AG10803 (cell line): ENCODE measurements at regions not wholly inside any gene's neighbourhood (a gene's known extent, or its start where the extent isn't known, plus 50 kb on each side); places are given as distances from the start of the nearest gene placed in this dataset.
"Not testable (repeated sequence)": the region's sequence is repeated elsewhere in the genome, so short reads cannot be mapped to it uniquely, and the experiment has no call there.

Experiments used
- DNase-seq: peaks from one replicate; pipeline ENCODE4 v3.0.0; 2010; ENCODE audit warnings: low read depth
- H3K4me3 ChIP-seq: 2 replicates; pipeline ENCODE4 v1.5.1; 2011; ENCODE audit warnings: mild to moderate bottlenecking, low read length, control low read depth
- TF ChIP-seq, protein P1 (sequence below): conservative IDR thresholded peaks from 2 replicates; pipeline ENCODE4 v1.5.1; 2011; ENCODE audit warnings: mild to moderate bottlenecking, low read length, control low read depth, inconsistent platforms

DNA sequence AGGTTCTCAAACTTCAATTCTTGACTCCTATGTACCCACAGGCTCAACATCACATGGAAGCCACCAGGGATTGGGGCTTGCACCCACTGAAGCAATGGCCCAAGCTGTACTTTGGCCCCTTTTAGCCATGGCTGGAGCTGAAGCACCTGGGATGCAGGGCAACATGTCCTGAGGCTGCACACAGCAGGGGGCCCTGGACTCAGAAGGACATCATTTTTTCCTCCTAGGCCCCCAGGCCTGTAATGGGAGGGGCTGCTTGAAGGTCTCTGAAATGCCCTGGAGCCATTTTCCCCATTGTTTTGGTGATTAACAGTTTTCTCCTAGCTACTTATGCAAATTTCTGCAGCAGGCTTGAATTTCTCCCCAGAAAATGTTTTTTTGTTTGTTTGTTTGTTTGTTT, 465.1 kb upstream of the PCDH10 start:
- no peak for DNase-seq
- TF ChIP-seq, protein P1, sequence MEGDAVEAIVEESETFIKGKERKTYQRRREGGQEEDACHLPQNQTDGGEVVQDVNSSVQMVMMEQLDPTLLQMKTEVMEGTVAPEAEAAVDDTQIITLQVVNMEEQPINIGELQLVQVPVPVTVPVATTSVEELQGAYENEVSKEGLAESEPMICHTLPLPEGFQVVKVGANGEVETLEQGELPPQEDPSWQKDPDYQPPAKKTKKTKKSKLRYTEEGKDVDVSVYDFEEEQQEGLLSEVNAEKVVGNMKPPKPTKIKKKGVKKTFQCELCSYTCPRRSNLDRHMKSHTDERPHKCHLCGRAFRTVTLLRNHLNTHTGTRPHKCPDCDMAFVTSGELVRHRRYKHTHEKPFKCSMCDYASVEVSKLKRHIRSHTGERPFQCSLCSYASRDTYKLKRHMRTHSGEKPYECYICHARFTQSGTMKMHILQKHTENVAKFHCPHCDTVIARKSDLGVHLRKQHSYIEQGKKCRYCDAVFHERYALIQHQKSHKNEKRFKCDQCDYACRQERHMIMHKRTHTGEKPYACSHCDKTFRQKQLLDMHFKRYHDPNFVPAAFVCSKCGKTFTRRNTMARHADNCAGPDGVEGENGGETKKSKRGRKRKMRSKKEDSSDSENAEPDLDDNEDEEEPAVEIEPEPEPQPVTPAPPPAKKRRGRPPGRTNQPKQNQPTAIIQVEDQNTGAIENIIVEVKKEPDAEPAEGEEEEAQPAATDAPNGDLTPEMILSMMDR = no peak
- no peak overlapping the region for H3K4me3 ChIP-seq

DNA sequence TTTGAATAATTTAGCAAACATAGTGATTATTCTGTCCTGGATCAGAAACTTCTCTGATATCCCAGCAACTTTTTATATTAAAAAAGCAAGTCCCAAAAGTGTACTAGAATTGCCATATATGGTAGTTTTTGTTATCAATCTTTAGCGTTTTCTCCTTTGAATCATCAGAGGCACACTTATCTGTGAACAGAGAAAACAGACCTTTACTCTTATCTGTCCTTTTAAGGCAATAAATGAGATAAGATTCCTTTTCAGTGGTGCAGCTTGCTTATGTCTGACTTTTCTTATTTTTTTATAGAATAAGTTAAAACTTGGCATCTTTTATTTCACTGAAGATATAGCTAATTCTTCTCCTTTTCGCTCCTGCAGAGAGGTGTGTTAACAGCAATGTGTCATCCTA, 458.1 kb upstream of the PCDH10 start:
- TF ChIP-seq, protein P1 = no peak
- no peak for DNase-seq
- H3K4me3 ChIP-seq = no peak overlapping the region

DNA sequence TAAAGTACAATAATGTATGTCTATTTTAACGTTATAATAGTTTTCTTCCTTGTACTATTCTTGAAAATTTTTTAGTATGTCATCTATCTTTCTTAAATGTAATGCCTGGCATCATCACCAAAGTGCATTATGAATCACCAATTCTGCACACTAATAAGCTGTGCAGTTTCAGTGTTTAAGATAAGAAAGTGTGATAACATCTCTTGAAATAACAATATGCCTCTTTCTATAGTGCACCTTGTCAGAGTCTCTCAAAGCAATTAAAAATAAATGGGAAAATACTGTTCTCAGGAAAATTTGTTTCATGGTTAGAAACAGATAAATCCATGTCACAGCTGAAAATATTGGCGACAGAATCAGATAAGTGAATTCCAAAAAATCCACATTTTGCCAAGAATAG, 457.4 kb upstream of the PCDH10 start:
- no peak overlapping the region for H3K4me3 ChIP-seq
- DNase-seq = no peak
- TF ChIP-seq, protein P1 = no peak

DNA sequence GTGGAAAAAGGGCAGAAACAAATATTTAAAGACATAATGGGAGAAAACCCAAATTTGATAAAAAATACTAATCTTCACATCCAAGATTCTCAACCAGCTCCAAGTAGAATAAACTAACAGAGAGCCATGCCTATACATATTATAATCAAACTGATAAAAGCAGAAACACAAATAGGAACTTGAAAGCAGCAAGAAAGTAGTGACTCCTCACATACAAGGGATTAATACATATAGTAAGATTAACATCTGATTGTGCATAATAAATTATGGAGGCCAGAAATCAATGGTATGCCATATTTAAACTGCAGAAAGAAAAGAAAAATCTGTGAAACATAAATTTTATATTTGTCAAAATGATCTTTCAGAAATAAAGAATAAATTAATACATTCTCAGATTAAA, 454.3 kb upstream of the PCDH10 start:
- TF ChIP-seq, protein P1 = no peak
- no peak overlapping the region for H3K4me3 ChIP-seq
- no peak for DNase-seq

DNA sequence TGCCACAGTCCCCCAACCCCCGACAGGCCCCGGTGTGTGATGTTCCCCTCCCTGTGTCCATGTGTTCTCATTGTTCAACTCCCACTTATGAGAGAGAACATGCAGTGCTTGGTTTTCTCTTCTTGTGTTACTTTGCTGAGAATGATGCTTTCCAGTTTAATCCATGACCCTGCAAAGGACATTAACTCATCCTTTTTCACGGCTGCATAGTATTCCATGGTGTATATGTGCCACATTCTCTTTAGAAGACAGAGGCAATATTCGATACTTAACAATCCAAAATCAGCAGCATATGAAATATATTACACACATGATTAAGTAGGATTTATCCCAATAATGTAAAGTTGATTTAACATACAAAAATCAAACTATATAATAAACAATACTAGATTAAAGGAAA, 451.6 kb upstream of the PCDH10 start:
- DNase-seq, H3K4me3 ChIP-seq: not testable (repeated sequence)

DNA sequence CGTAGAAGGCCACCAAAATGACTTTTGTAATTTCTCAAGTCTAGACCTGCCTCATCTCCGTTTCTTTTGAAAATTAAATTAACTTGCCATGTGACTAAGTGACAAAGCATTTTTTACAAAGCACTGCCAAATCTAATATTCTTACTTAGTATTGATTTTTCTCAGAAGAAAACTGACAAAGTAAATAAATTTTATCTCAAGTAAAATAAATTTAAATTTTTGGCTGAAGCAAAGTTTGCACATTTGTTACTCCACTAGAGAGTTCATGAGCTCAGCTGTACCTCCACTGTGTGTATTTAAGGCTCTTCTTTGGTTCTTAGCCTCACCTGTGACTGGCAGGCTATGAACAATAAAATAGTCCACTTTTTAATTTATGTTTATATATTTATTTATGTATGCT, 441.1 kb upstream of the PCDH10 start:
- DNase-seq = no peak
- H3K4me3 ChIP-seq = no peak overlapping the region
- TF ChIP-seq, protein P1 = no peak

DNA sequence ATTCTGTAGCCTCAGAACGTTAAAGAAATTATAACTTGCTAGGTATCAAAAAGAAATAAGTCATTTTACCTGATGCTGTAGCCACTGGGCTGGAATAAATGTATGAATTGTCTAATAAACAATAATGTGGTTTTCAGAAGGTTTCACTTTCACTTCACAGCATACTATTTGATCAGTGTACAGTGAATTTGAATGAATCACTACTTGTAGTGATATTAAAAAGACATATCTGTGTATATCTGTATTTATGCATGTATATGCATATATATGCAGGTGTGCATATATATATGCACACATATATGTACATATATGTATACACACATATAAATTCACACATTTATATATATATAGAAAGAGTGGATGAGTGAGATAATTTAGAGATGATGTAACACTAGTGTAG, 440.0 kb upstream of the PCDH10 start:
- no peak for DNase-seq
- H3K4me3 ChIP-seq = no peak overlapping the region
- TF ChIP-seq, protein P1 = no peak

DNA sequence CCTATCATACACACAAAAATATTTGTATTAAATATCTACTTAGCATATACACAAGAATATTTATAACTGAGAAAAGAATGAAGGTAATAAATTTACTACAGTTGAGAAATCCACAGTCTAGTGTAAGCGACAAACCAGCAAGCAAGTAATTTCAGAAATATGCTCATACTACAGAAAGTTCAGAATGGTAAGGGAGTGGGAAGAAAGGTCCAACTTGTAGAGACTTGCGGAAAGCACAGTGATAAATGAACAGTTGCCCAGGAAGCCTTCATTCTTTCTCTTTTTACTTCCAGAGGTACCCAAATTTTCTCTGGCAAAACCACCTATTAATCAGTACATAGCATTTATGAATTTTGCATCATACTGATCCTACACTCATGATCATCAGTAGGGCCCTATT, 438.1 kb upstream of the PCDH10 start:
- no peak overlapping the region for H3K4me3 ChIP-seq
- DNase-seq = no peak
- TF ChIP-seq, protein P1 = no peak
